C4-2B (cell line): ENCODE measurements at regions not wholly inside any gene's neighbourhood (a gene's known extent, or its start where the extent isn't known, plus 50 kb on each side); places are given as distances from the start of the nearest gene placed in this dataset.

ENCODE experiments used
- CTCF ChIP-seq: fragments of 450-650 bp; conservative IDR thresholded peaks from 2 replicates; pipeline ENCODE4 v1.5.1; 2017; ENCODE audit warnings: mild to moderate bottlenecking
- ZFX ChIP-seq: fragments of 450-650 bp; IDR thresholded peaks from 2 replicates; pipeline ENCODE4 v1.6.1; 2017

DNA sequence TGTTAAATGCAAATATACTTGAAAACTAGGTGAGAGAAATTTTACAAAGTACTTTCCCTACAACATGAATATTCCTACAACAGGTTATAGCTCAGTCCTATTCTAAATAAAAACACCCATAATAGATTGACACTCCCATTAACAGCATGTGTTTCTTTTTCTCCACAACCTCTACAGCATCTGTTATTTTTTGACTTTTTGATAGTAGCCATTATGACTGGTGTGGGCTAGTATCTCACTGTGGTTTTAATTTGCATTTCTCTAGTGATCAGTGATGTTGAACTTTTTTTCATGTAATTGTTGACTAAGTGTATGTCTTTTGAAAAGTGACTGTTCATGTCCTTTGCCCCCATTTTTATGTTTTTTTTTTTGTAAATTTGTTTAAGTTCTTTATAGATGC is 1506.1 kb upstream of the CDH9 start:
- TF ChIP-seq CTCF = no peak
- no peak for TF ChIP-seq ZFX
